SK-N-SH (cell line): ENCODE measurements at regions not wholly inside any gene's neighbourhood (a gene's known extent, or its start where the extent isn't known, plus 50 kb on each side); places are given as distances from the start of the nearest gene placed in this dataset.

Experiments used
- CTCF ChIA-PET: fragments of 300-600, 350-600 bp; formaldehyde crosslinking; extraction: SDS; loops from one replicate; lab custom pipeline; 2021; lab: Yijun Ruan, JAX
- POLR2A ChIA-PET: fragments of 350-600 bp; sonication (Branson Sonifier 250); formaldehyde crosslinking; extraction: SDS; loops from one replicate; lab custom pipeline; 2020; ENCODE audit warnings: antibody characterized with exemption, inconsistent platforms; lab: Yijun Ruan, JAX
- DNase-seq: peaks from one replicate; pipeline ENCODE4 v3.0.0; 2012
- H2AFZ ChIP-seq: fragments of 200-600 bp; sonication (generic); 2 replicates; pipeline ENCODE4 v1.8.1; 2016; ENCODE audit warnings: antibody characterized with exemption, mild to moderate bottlenecking, low read depth
- H3F3A ChIP-seq: fragments of 200-600 bp; sonication (generic); replicated peaks from 2 replicates; pipeline ENCODE3; 2016; ENCODE audit warnings: antibody characterized with exemption, mild to moderate bottlenecking; ENCODE audit not compliant: insufficient read depth
- H3K27ac ChIP-seq, 2 experiments: fragments of 200-500 bp in 1 of 2; fragments of 200-600 bp in 1 of 2; sonication (Bioruptor generic) in 1 of 2; sonication (generic), shearing (Covaris generic) in 1 of 2; 2 replicates each; pipeline versions ENCODE4 v1.5.1 to v1.6.1; 2014 to 2016; ENCODE audit warnings: low read depth in 2 of 2, inconsistent platforms in 1 of 2, low read length in 1 of 2, mild to moderate bottlenecking in 1 of 2, mixed read lengths in 1 of 2
- H3K27me3 ChIP-seq: fragments of 200-600 bp; sonication (generic), shearing (Covaris generic); 2 replicates; pipeline ENCODE4 v1.6.1; 2016; ENCODE audit warnings: mixed run types; ENCODE audit not compliant: insufficient read depth
- H3K36me3 ChIP-seq, 2 experiments: fragments of 200-500 bp in 1 of 2; fragments of 200-600 bp in 1 of 2; sonication (Bioruptor generic) in 1 of 2; sonication (generic) in 1 of 2; replicated peaks in 1 of 2; 2 replicates each; pipeline versions ENCODE3 to v1.5.1; 2014 to 2016; ENCODE audit warnings: low read length in 1 of 2, mild to moderate bottlenecking in 1 of 2; ENCODE audit not compliant: insufficient read depth in 2 of 2, control insufficient read depth in 1 of 2
- H3K4me1 ChIP-seq, 2 experiments: fragments of 200-500 bp in 1 of 2; fragments of 200-600 bp in 1 of 2; sonication (Bioruptor generic) in 1 of 2; sonication (generic), shearing (Covaris generic) in 1 of 2; 2 replicates each; pipeline versions ENCODE4 v1.5.1 to v1.6.1; 2014 to 2016; ENCODE audit warnings: low read depth in 1 of 2, low read length in 1 of 2, mixed run types in 1 of 2; ENCODE audit not compliant: insufficient read depth in 2 of 2, control insufficient read depth in 1 of 2
- H3K4me2 ChIP-seq: fragments of 200-600 bp; sonication (generic), shearing (Covaris generic); 2 replicates; pipeline ENCODE4 v1.6.1; 2017; ENCODE audit warnings: mixed run types
- H3K4me3 ChIP-seq, 2 experiments: fragments of 200-500 bp in 1 of 2; fragments of 200-600 bp in 1 of 2; sonication (Bioruptor generic) in 1 of 2; sonication (generic), shearing (Covaris generic) in 1 of 2; 2 replicates each; pipeline versions ENCODE4 v1.5.1 to v1.8.1; 2014 to 2016; ENCODE audit warnings: low read depth in 2 of 2, inconsistent platforms in 1 of 2, low read length in 1 of 2, mild to moderate bottlenecking in 1 of 2, mixed read lengths in 1 of 2, moderate library complexity in 1 of 2
- H3K79me2 ChIP-seq: fragments of 200-600 bp; sonication (generic); 2 replicates; pipeline ENCODE4 v1.8.1; 2017; ENCODE audit warnings: mild to moderate bottlenecking; ENCODE audit not compliant: insufficient read depth
- H3K9ac ChIP-seq: fragments of 200-600 bp; sonication (generic); 2 replicates; pipeline ENCODE4 v1.6.1; 2017; ENCODE audit warnings: mixed run types
- H3K9me2 ChIP-seq: fragments of 200-600 bp; sonication (generic); 2 replicates; pipeline ENCODE4 v1.6.1; 2017; ENCODE audit warnings: mixed run types
- H3K9me3 ChIP-seq: fragments of 200-600 bp; sonication (generic); 2 replicates; pipeline ENCODE4 v1.6.1; 2017; ENCODE audit warnings: mixed run types, mild to moderate bottlenecking, moderate library complexity
- H4K20me1 ChIP-seq: fragments of 200-600 bp; sonication (generic); 2 replicates; pipeline ENCODE4 v1.6.1; 2017; ENCODE audit warnings: mild to moderate bottlenecking, mixed run types; ENCODE audit not compliant: insufficient read depth
- FOXJ3 ChIP-seq: sonication (generic); formaldehyde crosslinking; IDR thresholded peaks from 2 replicates; pipeline ENCODE4 v1.5.1; 2020; ENCODE audit warnings: mild to moderate bottlenecking, missing genetic modification reagents
- JUND ChIP-seq: IDR thresholded peaks from 2 replicates; pipeline ENCODE4 v1.4.0; 2012
- POLR2AphosphoS5 ChIP-seq: IDR thresholded peaks from 2 replicates; pipeline ENCODE4 v1.6.1; 2012; ENCODE audit warnings: low read depth, low read length
- RAD21 ChIP-seq: IDR thresholded peaks from 2 replicates; pipeline ENCODE4 v1.6.1; 2012; ENCODE audit warnings: mild to moderate bottlenecking, low read length
- SIN3A ChIP-seq: IDR thresholded peaks from 2 replicates; pipeline ENCODE4 v1.6.1; 2012; ENCODE audit warnings: low read depth, mild to moderate bottlenecking, low read length, moderate library complexity, borderline replicate concordance
- SMC3 ChIP-seq: IDR thresholded peaks from 2 replicates; pipeline ENCODE4 v1.6.1; 2012; ENCODE audit warnings: low read depth, low read length, improper control_type of control experiment
- TAF1 ChIP-seq: IDR thresholded peaks from 2 replicates; pipeline ENCODE4 v1.6.1; 2012; ENCODE audit warnings: low read depth, mild to moderate bottlenecking, low read length, moderate library complexity, borderline replicate concordance
- TEAD4 ChIP-seq: IDR thresholded peaks from 2 replicates; pipeline ENCODE4 v1.4.0; 2012; ENCODE audit warnings: mild to moderate bottlenecking, borderline replicate concordance; ENCODE audit not compliant: insufficient read depth
- WGBS: methylation state at CpG from one replicate; pipeline ENCODE4 v1.1.6; 2017; ENCODE audit warnings: low lambda C conversion rate; 5-methylcytosine and 5-hydroxymethylcytosine counted together
- TF ChIP-seq, protein P1 (sequence below): fragments of 150-350 bp; IDR thresholded peaks from 2 replicates; pipeline ENCODE4 v1.6.1; 2017; ENCODE audit warnings: antibody characterized with exemption, low read length, low read depth, borderline replicate concordance
- TF ChIP-seq, protein P2 (sequence below): IDR thresholded peaks from 2 replicates; pipeline ENCODE4 v1.4.0; 2012; ENCODE audit warnings: low read depth
- TF ChIP-seq, protein P3 (sequence below): fragments of 200-600 bp; sonication (generic); IDR thresholded peaks from 2 replicates; pipeline ENCODE4 v1.6.1; 2017; ENCODE audit warnings: antibody characterized with exemption, mild to moderate bottlenecking, moderate library complexity

DNA sequence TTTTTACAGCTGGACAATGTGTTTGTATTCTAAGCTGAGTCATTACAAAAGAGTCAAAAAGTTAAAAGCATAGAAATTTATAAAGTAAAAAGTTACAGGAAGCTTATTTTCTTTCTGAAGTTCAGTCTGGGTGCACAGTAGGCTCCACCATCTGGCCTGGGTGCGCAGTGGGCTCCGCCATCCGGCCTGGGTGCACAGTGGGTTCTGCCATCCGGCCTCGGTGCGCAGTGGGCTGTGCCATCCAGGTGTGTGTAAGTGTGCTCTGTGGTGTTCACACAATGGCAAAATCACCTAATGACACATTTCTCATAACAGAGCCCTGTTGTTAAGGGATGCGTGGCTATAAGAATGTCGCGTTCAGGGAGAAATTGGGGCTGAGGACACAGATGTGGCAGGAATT lies 195.5 kb downstream of the ANKRD30B start:
- 10% methylated on average over 4 of the region's 9 CpGs for WGBS
- DNase-seq = no peak
- peaks cover 59% of the 10 kb centered on the region for H3K27me3 ChIP-seq
- H3K4me1 ChIP-seq = no peaks in the 10 kb centered on the region
- no peak overlapping the region for H3K27ac ChIP-seq
- H3K79me2 ChIP-seq = no peaks in the 10 kb centered on the region
- H3K36me3 ChIP-seq = no peaks in the 10 kb centered on the region
- POLR2A ChIA-PET = no interaction called here
- H4K20me1 ChIP-seq = no peaks in the 10 kb centered on the region
- no peak overlapping the region for H3K4me3 ChIP-seq
- H3K9me3 ChIP-seq = no peaks in the 10 kb centered on the region
- TF ChIP-seq SIN3A = no peak
- no peak for TF ChIP-seq TAF1
- no peak for TF ChIP-seq JUND
- TF ChIP-seq, protein P1, sequence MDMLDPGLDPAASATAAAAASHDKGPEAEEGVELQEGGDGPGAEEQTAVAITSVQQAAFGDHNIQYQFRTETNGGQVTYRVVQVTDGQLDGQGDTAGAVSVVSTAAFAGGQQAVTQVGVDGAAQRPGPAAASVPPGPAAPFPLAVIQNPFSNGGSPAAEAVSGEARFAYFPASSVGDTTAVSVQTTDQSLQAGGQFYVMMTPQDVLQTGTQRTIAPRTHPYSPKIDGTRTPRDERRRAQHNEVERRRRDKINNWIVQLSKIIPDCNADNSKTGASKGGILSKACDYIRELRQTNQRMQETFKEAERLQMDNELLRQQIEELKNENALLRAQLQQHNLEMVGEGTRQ = no peak
- no peak for TF ChIP-seq RAD21
- TF ChIP-seq, protein P2, sequence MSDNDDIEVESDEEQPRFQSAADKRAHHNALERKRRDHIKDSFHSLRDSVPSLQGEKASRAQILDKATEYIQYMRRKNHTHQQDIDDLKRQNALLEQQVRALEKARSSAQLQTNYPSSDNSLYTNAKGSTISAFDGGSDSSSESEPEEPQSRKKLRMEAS = no peak
- TF ChIP-seq SMC3 = no peak
- TF ChIP-seq TEAD4 = no peak
- TF ChIP-seq FOXJ3 = no peak
- TF ChIP-seq, all 33 proteins: peak for 0
- CTCF ChIA-PET = no interaction called here
- Histone ChIP-seq H3K9me2 (no peaks in the 10 kb centered on the region), H3F3A (no peaks in the 10 kb centered on the region), H3K9ac (no peak overlapping the region), H3K4me2 (no peak overlapping the region), H2AFZ (no peak overlapping the region)

- Histone ChIP-seq H3K9ac (no peak overlapping the region), H3K9me3 (no peaks in the 10 kb centered on the region), H3K79me2 (no peaks in the 10 kb centered on the region), H2AFZ (no peak overlapping the region), H3K27me3 (peaks cover 53% of the 10 kb centered on the region), H3K9me2 (no peaks in the 10 kb centered on the region), H3K4me1 (no peaks in the 10 kb centered on the region), H3K36me3 (no peaks in the 10 kb centered on the region), H4K20me1 (no peaks in the 10 kb centered on the region), H3K4me3 (no peak overlapping the region), H3K4me2 (no peak overlapping the region), H3F3A (no peaks in the 10 kb centered on the region), H3K27ac (no peak overlapping the region)
- TF ChIP-seq, protein P3, sequence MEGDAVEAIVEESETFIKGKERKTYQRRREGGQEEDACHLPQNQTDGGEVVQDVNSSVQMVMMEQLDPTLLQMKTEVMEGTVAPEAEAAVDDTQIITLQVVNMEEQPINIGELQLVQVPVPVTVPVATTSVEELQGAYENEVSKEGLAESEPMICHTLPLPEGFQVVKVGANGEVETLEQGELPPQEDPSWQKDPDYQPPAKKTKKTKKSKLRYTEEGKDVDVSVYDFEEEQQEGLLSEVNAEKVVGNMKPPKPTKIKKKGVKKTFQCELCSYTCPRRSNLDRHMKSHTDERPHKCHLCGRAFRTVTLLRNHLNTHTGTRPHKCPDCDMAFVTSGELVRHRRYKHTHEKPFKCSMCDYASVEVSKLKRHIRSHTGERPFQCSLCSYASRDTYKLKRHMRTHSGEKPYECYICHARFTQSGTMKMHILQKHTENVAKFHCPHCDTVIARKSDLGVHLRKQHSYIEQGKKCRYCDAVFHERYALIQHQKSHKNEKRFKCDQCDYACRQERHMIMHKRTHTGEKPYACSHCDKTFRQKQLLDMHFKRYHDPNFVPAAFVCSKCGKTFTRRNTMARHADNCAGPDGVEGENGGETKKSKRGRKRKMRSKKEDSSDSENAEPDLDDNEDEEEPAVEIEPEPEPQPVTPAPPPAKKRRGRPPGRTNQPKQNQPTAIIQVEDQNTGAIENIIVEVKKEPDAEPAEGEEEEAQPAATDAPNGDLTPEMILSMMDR = peak; percentile 26
- TF ChIP-seq POLR2AphosphoS5 = no peak
- 10% methylated on average over 14 of the region's 17 CpGs for WGBS
- POLR2A ChIA-PET = no interaction called here
- no peak for DNase-seq
- CTCF ChIA-PET = no interaction called here
Measured at GRCh38 chr18:14943967-14944636, 196.1 kb downstream of the ANKRD30B start.
